SK-N-SH (cell line): ENCODE measurements at regions not wholly inside any gene's neighbourhood (a gene's known extent, or its start where the extent isn't known, plus 50 kb on each side); places are given as distances from the start of the nearest gene placed in this dataset.

Experiments
- CTCF ChIP-seq: fragments of 200-600 bp; sonication (generic); IDR thresholded peaks from 2 replicates; pipeline ENCODE4 v1.6.1; 2017; ENCODE audit warnings: antibody characterized with exemption, mild to moderate bottlenecking, moderate library complexity
- FOXM1 ChIP-seq: IDR thresholded peaks from 2 replicates; pipeline ENCODE4 v1.4.0; 2012; ENCODE audit warnings: low read depth, mild to moderate bottlenecking
- NFIC ChIP-seq: IDR thresholded peaks from 2 replicates; pipeline ENCODE4 v1.4.0; 2012; ENCODE audit warnings: borderline replicate concordance
- POLR2AphosphoS5 ChIP-seq: IDR thresholded peaks from 2 replicates; pipeline ENCODE4 v1.6.1; 2012; ENCODE audit warnings: low read depth, low read length
- TF ChIP-seq, protein P1 (sequence below): IDR thresholded peaks from 2 replicates; pipeline ENCODE4 v1.4.0; 2012; ENCODE audit warnings: low read depth

GRCh38 chr6:155654474-155654873 is 198.8 kb upstream of the NOX3 start:
- TF ChIP-seq POLR2AphosphoS5 (no peak), NFIC (no peak), CTCF (no peak), FOXM1 (no peak)
- TF ChIP-seq, protein P1, sequence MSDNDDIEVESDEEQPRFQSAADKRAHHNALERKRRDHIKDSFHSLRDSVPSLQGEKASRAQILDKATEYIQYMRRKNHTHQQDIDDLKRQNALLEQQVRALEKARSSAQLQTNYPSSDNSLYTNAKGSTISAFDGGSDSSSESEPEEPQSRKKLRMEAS: no peak
